Stomach (tissue), 4 donors: ENCODE measurements at regions not wholly inside any gene's neighbourhood (a gene's known extent, or its start where the extent isn't known, plus 50 kb on each side); places are given as distances from the start of the nearest gene placed in this dataset.

ENCODE experiments used
- POLR2A ChIP-seq, 4 donors: fragments of 450-650 bp; IDR thresholded peaks; one replicate each; pipeline ENCODE4 v1.6.1; 2016; ENCODE audit warnings: antibody characterized with exemption in 4 of 4, control low read depth in 2 of 4, mild to moderate bottlenecking in 1 of 4, moderate library complexity in 1 of 4
- TF ChIP-seq, protein P1 (sequence below), 7 experiments: fragments of 450-650 bp in 4 of 7; fragments of 200-600 bp in 3 of 7; sonication (generic) in 3 of 7; IDR thresholded peaks; one replicate each; pipeline ENCODE4 v1.5.1; 2016 to 2019; ENCODE audit warnings: antibody characterized with exemption in 7 of 7, control low read depth in 2 of 7, mild to moderate bottlenecking in 1 of 7

DNA sequence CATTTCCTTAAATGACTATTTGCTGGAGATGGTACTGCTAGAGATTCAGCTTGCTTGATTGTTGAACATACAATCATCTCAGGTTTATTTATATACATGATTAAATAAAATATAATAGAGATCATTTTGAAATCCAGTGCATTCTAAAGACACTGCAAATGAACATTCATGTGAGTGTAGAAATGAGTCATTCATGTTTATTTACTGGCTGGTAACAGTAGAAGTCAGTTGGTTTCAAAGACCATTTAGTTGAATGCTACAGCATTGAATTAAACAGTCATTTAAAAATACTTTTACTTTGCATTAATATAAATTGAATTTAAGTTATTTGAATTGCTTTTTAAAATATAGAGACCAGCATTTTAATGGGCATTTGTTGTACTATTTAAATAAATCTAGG, 551.9 kb upstream of the GOLIM4 start:
- no peak for TF ChIP-seq POLR2A (IDR thresholded peaks at IDR 0.05)
- TF ChIP-seq, protein P1, sequence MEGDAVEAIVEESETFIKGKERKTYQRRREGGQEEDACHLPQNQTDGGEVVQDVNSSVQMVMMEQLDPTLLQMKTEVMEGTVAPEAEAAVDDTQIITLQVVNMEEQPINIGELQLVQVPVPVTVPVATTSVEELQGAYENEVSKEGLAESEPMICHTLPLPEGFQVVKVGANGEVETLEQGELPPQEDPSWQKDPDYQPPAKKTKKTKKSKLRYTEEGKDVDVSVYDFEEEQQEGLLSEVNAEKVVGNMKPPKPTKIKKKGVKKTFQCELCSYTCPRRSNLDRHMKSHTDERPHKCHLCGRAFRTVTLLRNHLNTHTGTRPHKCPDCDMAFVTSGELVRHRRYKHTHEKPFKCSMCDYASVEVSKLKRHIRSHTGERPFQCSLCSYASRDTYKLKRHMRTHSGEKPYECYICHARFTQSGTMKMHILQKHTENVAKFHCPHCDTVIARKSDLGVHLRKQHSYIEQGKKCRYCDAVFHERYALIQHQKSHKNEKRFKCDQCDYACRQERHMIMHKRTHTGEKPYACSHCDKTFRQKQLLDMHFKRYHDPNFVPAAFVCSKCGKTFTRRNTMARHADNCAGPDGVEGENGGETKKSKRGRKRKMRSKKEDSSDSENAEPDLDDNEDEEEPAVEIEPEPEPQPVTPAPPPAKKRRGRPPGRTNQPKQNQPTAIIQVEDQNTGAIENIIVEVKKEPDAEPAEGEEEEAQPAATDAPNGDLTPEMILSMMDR (IDR thresholded peaks at IDR 0.05) = no peak
